Endothelial cell (in vitro differentiated cells): ENCODE measurements at regions not wholly inside any gene's neighbourhood (a gene's known extent, or its start where the extent isn't known, plus 50 kb on each side); places are given as distances from the start of the nearest gene placed in this dataset.

Experiments used
- DNase-seq: peaks from one replicate; pipeline ENCODE4 v3.0.0; 2021; ENCODE audit warnings: low spot score
- H3K27ac Mint-ChIP-seq: one replicate; pipeline ENCODE4 v1.8.0; 2021; ENCODE audit warnings: mixed read lengths, inconsistent platforms; ENCODE audit not compliant: unreplicated experiment
- H3K27me3 Mint-ChIP-seq: one replicate; pipeline ENCODE4 v1.8.0; 2021; ENCODE audit warnings: mild to moderate bottlenecking, moderate library complexity, mixed read lengths, inconsistent platforms; ENCODE audit not compliant: unreplicated experiment
- H3K36me3 Mint-ChIP-seq: one replicate; pipeline ENCODE4 v1.8.0; 2021; ENCODE audit warnings: mild to moderate bottlenecking, low read depth, mixed read lengths, inconsistent platforms; ENCODE audit not compliant: unreplicated experiment
- H3K4me1 Mint-ChIP-seq: one replicate; pipeline ENCODE4 v1.8.0; 2021; ENCODE audit warnings: mild to moderate bottlenecking, mixed read lengths, inconsistent platforms; ENCODE audit not compliant: unreplicated experiment
- H3K4me3 Mint-ChIP-seq: one replicate; pipeline ENCODE4 v1.8.0; 2021; ENCODE audit warnings: mild to moderate bottlenecking, mixed read lengths, inconsistent platforms; ENCODE audit not compliant: unreplicated experiment
- H3K9me3 Mint-ChIP-seq: one replicate; pipeline ENCODE4 v1.8.0; 2021; ENCODE audit warnings: mixed read lengths, inconsistent platforms; ENCODE audit not compliant: unreplicated experiment
- CTCF ChIP-seq: fragments of 200-600 bp; sonication (generic); IDR thresholded peaks from one replicate; pipeline ENCODE4 v1.5.0; 2021; ENCODE audit warnings: antibody characterized with exemption; ENCODE audit not compliant: unreplicated experiment

- no peaks in the 10 kb centered on the region for H3K36me3 Mint-ChIP-seq
- H3K4me1 Mint-ChIP-seq = no peaks in the 10 kb centered on the region
- H3K4me3 Mint-ChIP-seq = no peak overlapping the region
- DNase-seq = no peak
- no peak overlapping the region for H3K27ac Mint-ChIP-seq
- H3K27me3 Mint-ChIP-seq = peaks cover 6% of the 10 kb centered on the region
- H3K9me3 Mint-ChIP-seq = no peaks in the 10 kb centered on the region
- no peak for TF ChIP-seq CTCF
Observed at GRCh38 chr5:171628633-171628974, 157.0 kb upstream of the SMIM23 start.

- Mint-ChIP-seq H3K27me3 (peaks cover 6% of the 10 kb centered on the region), H3K27ac (no peak overlapping the region), H3K4me3 (no peak overlapping the region), H3K9me3 (no peaks in the 10 kb centered on the region), H3K36me3 (no peaks in the 10 kb centered on the region), H3K4me1 (no peaks in the 10 kb centered on the region)
- DNase-seq = no peak
- TF ChIP-seq CTCF = no peak
Observed at GRCh38 chr5:171629221-171629620, 156.4 kb upstream of the SMIM23 start.

DNA sequence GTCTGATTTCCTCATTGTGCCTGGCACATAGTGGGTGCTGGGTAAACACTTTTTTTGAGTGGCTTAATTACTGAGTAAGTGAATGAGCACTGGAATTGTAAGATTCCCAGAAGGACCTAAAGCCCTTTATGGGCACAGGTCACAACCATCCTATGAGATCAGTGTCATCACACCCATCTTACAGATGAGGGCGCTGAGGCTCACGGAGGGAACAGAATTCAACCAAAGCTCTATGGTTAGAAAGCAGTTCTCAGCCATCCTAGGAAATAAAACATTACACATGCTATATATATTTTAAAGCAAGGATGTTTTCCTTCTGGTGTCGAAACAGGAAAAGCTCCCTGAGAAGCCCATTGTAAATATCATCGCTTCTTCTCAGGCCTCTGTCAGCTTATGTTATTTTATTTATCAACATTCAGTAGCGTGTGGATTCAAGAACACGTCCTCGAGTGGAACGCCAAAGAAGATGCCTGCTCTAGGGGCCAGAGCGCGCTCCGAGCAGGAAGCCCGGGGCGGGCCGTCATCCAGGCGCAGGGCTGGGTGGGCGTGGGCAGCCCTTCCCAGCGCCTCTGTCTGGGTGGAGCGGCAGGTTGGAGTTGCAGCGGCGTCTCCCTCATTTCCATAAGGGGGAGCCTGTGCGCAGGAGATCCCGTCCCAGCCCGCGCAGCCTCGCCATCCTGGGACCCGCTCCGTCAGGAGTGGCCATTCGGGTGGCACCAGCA, 155.8 kb upstream of the SMIM23 start:
- Mint-ChIP-seq H3K9me3 (no peaks in the 10 kb centered on the region), H3K4me3 (no peak overlapping the region), H3K27ac (no peak overlapping the region), H3K36me3 (no peaks in the 10 kb centered on the region), H3K4me1 (no peaks in the 10 kb centered on the region), H3K27me3 (peaks cover 6% of the 10 kb centered on the region)
- peak; percentile 37 for TF ChIP-seq CTCF
- peak; percentile 73 for DNase-seq

DNA sequence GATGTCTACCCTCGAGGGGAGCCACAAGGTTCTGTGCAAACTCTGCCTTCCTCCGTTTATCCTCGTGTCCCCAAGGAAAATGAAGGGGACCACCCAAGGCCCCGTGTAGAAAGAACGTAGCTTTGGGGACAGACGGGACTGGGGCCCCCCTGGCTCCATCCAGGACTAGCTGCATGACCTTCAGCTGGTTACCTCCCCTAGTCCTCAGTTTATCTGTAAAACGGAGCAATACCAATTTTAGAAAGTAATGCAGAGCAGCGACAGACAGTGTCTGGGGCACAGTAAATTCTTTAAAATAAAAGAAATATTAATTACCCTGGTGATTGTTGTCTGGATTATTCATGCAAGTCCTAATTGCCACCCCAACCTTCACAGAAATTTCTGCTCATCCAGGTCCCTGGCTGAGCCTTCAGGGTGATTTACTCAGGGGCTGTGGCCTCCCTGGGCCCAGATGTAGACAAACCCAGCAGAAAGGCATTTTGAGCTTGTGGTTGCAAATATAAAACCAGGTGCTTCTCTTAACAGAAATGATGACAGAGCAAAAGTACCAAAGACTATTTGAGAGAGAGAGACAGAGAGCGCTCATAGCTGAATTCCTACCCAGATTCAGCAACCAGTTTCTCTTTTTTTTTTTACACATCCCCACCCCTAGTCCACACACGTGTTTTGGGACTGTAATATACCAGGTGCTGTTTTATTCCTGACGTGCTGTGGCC, 155.1 kb upstream of the SMIM23 start:
- Mint-ChIP-seq H3K27ac (no peak overlapping the region), H3K27me3 (peaks cover 6% of the 10 kb centered on the region), H3K36me3 (no peaks in the 10 kb centered on the region), H3K4me3 (no peak overlapping the region), H3K9me3 (no peaks in the 10 kb centered on the region), H3K4me1 (no peaks in the 10 kb centered on the region)
- TF ChIP-seq CTCF = no peak
- no peak for DNase-seq

DNA sequence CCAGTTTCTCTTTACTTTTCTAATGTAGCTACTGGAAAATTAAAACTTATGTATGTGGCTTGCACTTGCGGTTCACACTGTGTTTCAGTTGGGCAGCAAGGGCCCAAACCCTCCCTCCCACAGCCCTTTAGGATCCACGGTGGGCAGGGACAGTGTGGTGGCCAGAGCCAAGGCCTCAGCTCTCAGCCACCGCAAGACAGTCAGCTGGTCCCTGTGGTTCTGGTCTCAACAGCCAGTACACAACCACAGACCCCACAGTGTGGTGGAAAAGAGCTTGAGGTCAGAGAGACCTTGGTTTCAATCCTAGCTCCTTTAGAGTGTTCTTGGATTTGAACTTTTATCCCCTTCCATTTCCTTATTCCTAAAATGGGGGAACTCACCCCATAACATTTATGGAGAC, 153.0 kb upstream of the SMIM23 start:
- Mint-ChIP-seq H3K9me3 (no peaks in the 10 kb centered on the region), H3K4me1 (no peaks in the 10 kb centered on the region), H3K4me3 (no peak overlapping the region), H3K27me3 (peaks cover 4% of the 10 kb centered on the region), H3K36me3 (no peaks in the 10 kb centered on the region), H3K27ac (no peak overlapping the region)
- DNase-seq = no peak
- TF ChIP-seq CTCF = no peak
